SU-DHL-6 (cell line): ENCODE measurements at regions not wholly inside any gene's neighbourhood (a gene's known extent, or its start where the extent isn't known, plus 50 kb on each side); places are given as distances from the start of the nearest gene placed in this dataset.

Source experiments
- H2AFZ ChIP-seq: fragments of 200-600 bp; sonication (generic); 2 replicates; pipeline ENCODE4 v1.6.1; 2014; ENCODE audit warnings: low read depth, mild to moderate bottlenecking, moderate library complexity, mixed read lengths, antibody characterized with exemption, low read length; ENCODE audit not compliant: severe bottlenecking
- H3F3A ChIP-seq: fragments of 200-600 bp; shearing (Covaris generic); 2 replicates; pipeline ENCODE4 v1.6.0; 2016; ENCODE audit warnings: antibody characterized with exemption, mild to moderate bottlenecking; ENCODE audit not compliant: insufficient read depth
- H3K27ac ChIP-seq: fragments of 200-600 bp; sonication (generic); 2 replicates; pipeline ENCODE4 v1.5.1; 2016; ENCODE audit warnings: low read depth, mild to moderate bottlenecking, low read length, moderate library complexity, mixed read lengths
- H3K27me3 ChIP-seq: fragments of 200-600 bp; sonication (generic), shearing (Covaris generic); 2 replicates; pipeline ENCODE4 v1.6.0; 2014; ENCODE audit warnings: mild to moderate bottlenecking, low read length
- H3K36me3 ChIP-seq: fragments of 200-600 bp; sonication (generic); 2 replicates; pipeline ENCODE4 v1.6.1; 2014; ENCODE audit warnings: mild to moderate bottlenecking, low read length, mixed read lengths
- H3K4me2 ChIP-seq: fragments of 300-600, 200-600 bp; shearing (Covaris generic), sonication (generic); 2 replicates; pipeline ENCODE4 v1.6.0; 2014; ENCODE audit warnings: low read length, low read depth, mild to moderate bottlenecking; ENCODE audit not compliant: poor library complexity, severe bottlenecking
- H3K4me3 ChIP-seq: fragments of 200-600 bp; sonication (generic); 2 replicates; pipeline ENCODE4 v1.5.1; 2014; ENCODE audit warnings: antibody characterized with exemption, low read length, mild to moderate bottlenecking, mixed read lengths; ENCODE audit not compliant: insufficient read depth, poor library complexity, severe bottlenecking
- H3K79me2 ChIP-seq: fragments of 200-600 bp; sonication (generic); 2 replicates; pipeline ENCODE4 v1.6.1; 2014; ENCODE audit warnings: mild to moderate bottlenecking, low read length, moderate library complexity; ENCODE audit not compliant: insufficient read depth
- H3K9ac ChIP-seq: fragments of 200-600 bp; sonication (generic); 2 replicates; pipeline ENCODE4 v1.7.0; 2014; ENCODE audit warnings: mild to moderate bottlenecking, low read length
- H3K9me2 ChIP-seq: fragments of 200-600 bp; sonication (generic); replicated peaks from 2 replicates; pipeline ENCODE4 v1.6.1; 2014; ENCODE audit warnings: low read length; ENCODE audit not compliant: insufficient read depth
- H3K9me3 ChIP-seq: fragments of 200-600 bp; sonication (generic); 2 replicates; pipeline ENCODE4 v1.6.1; 2014; ENCODE audit warnings: low read length, mixed read lengths; ENCODE audit not compliant: insufficient read depth
- H4K20me1 ChIP-seq: fragments of 200-600 bp; sonication (generic); 2 replicates; pipeline ENCODE4 v1.6.1; 2014; ENCODE audit warnings: low read depth, mild to moderate bottlenecking, antibody characterized with exemption, low read length, moderate library complexity, mixed read lengths
- EZH2phosphoT487 ChIP-seq: fragments of 200-600 bp; sonication (generic), shearing (Covaris generic); conservative IDR thresholded peaks from 2 replicates; pipeline ENCODE4 v1.6.1; 2018; ENCODE audit warnings: mild to moderate bottlenecking, antibody characterized with exemption, low read length, moderate library complexity, mixed read lengths
- TF ChIP-seq, protein P1 (sequence below): fragments of 200-600 bp; sonication (generic); IDR thresholded peaks from one replicate; pipeline ENCODE4 v1.5.1; 2017; ENCODE audit warnings: antibody characterized with exemption, mild to moderate bottlenecking, low read length, moderate library complexity; ENCODE audit not compliant: insufficient read depth, poor library complexity, severe bottlenecking

GRCh38 chr11:92061456-92062062 lies 163.1 kb upstream of the FAT3 start:
- no peaks in the 10 kb centered on the region for H3K79me2 ChIP-seq
- H3K9me2 ChIP-seq: no peaks in the 10 kb centered on the region
- no peak overlapping the region for H3K4me2 ChIP-seq
- H3K9ac ChIP-seq: no peak overlapping the region
- no peaks in the 10 kb centered on the region for H4K20me1 ChIP-seq
- H3K9me3 ChIP-seq: no peaks in the 10 kb centered on the region
- no peak for TF ChIP-seq EZH2phosphoT487
- TF ChIP-seq, protein P1, sequence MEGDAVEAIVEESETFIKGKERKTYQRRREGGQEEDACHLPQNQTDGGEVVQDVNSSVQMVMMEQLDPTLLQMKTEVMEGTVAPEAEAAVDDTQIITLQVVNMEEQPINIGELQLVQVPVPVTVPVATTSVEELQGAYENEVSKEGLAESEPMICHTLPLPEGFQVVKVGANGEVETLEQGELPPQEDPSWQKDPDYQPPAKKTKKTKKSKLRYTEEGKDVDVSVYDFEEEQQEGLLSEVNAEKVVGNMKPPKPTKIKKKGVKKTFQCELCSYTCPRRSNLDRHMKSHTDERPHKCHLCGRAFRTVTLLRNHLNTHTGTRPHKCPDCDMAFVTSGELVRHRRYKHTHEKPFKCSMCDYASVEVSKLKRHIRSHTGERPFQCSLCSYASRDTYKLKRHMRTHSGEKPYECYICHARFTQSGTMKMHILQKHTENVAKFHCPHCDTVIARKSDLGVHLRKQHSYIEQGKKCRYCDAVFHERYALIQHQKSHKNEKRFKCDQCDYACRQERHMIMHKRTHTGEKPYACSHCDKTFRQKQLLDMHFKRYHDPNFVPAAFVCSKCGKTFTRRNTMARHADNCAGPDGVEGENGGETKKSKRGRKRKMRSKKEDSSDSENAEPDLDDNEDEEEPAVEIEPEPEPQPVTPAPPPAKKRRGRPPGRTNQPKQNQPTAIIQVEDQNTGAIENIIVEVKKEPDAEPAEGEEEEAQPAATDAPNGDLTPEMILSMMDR: no peak
- H3K27me3 ChIP-seq: no peaks in the 10 kb centered on the region
- no peak overlapping the region for H2AFZ ChIP-seq
- H3K27ac ChIP-seq: no peak overlapping the region
- H3K36me3 ChIP-seq: no peaks in the 10 kb centered on the region
- H3F3A ChIP-seq: no peaks in the 10 kb centered on the region
- H3K4me3 ChIP-seq: no peak overlapping the region

DNA sequence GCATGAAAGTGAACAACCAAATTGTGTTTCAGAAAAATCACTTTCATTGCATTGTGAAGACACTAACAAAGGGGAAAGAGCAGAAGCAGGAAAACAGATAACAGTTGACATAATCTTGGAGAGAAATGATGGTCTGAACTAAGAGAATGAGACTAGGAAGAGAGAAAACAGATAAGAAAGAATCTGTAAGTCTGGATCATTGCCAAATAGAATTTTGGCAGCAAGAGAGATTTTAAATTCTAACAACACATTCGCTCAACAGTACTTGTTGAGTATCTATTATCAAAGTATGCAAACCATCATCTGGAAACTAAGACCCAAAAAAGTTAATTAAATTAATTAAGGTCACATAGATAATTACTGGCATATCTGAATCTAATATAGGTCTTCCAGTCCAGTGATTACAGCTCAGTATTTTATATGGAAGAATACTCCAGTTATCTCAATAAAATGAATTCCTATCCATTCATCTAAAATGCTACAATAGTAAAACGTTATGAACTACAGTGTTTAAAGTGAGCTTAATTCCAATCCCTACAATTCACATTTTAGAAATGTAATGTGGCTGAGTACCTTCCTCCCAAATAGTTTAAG lies 166.7 kb upstream of the FAT3 start:
- no peak overlapping the region for H3K4me2 ChIP-seq
- H3K4me3 ChIP-seq: no peak overlapping the region
- no peaks in the 10 kb centered on the region for H3K36me3 ChIP-seq
- H2AFZ ChIP-seq: no peak overlapping the region
- H3K9me3 ChIP-seq: no peaks in the 10 kb centered on the region
- no peaks in the 10 kb centered on the region for H3K27me3 ChIP-seq
- no peaks in the 10 kb centered on the region for H4K20me1 ChIP-seq
- TF ChIP-seq, protein P1: no peak
- TF ChIP-seq EZH2phosphoT487: no peak
- H3K9ac ChIP-seq: no peak overlapping the region
- H3K79me2 ChIP-seq: no peaks in the 10 kb centered on the region
- no peaks in the 10 kb centered on the region for H3K9me2 ChIP-seq
- H3F3A ChIP-seq: no peaks in the 10 kb centered on the region
- H3K27ac ChIP-seq: no peak overlapping the region

GRCh38 chr11:92053216-92053615 lies 171.4 kb upstream of the FAT3 start:
- H4K20me1 ChIP-seq: no peaks in the 10 kb centered on the region
- H3K9me2 ChIP-seq: no peaks in the 10 kb centered on the region
- no peak overlapping the region for H3K4me3 ChIP-seq
- H3K9ac ChIP-seq: no peak overlapping the region
- H3K27ac ChIP-seq: no peak overlapping the region
- no peaks in the 10 kb centered on the region for H3K36me3 ChIP-seq
- H2AFZ ChIP-seq: no peak overlapping the region
- H3K4me2 ChIP-seq: no peak overlapping the region
- no peaks in the 10 kb centered on the region for H3K79me2 ChIP-seq
- H3F3A ChIP-seq: no peaks in the 10 kb centered on the region
- TF ChIP-seq, protein P1: no peak
- TF ChIP-seq EZH2phosphoT487: no peak
- no peaks in the 10 kb centered on the region for H3K27me3 ChIP-seq
- H3K9me3 ChIP-seq: no peaks in the 10 kb centered on the region
